SU-DHL-6 (cell line): ENCODE measurements at regions not wholly inside any gene's neighbourhood (a gene's known extent, or its start where the extent isn't known, plus 50 kb on each side); places are given as distances from the start of the nearest gene placed in this dataset.

Experiments
- H2AFZ ChIP-seq: fragments of 200-600 bp; sonication (generic); 2 replicates; pipeline ENCODE4 v1.6.1; 2014; ENCODE audit warnings: low read depth, mild to moderate bottlenecking, moderate library complexity, mixed read lengths, antibody characterized with exemption, low read length; ENCODE audit not compliant: severe bottlenecking
- H3F3A ChIP-seq: fragments of 200-600 bp; shearing (Covaris generic); 2 replicates; pipeline ENCODE4 v1.6.0; 2016; ENCODE audit warnings: antibody characterized with exemption, mild to moderate bottlenecking; ENCODE audit not compliant: insufficient read depth
- H3K27ac ChIP-seq: fragments of 200-600 bp; sonication (generic); 2 replicates; pipeline ENCODE4 v1.5.1; 2016; ENCODE audit warnings: low read depth, mild to moderate bottlenecking, low read length, moderate library complexity, mixed read lengths
- H3K27me3 ChIP-seq: fragments of 200-600 bp; sonication (generic), shearing (Covaris generic); 2 replicates; pipeline ENCODE4 v1.6.0; 2014; ENCODE audit warnings: mild to moderate bottlenecking, low read length
- H3K36me3 ChIP-seq: fragments of 200-600 bp; sonication (generic); 2 replicates; pipeline ENCODE4 v1.6.1; 2014; ENCODE audit warnings: mild to moderate bottlenecking, low read length, mixed read lengths
- H3K4me2 ChIP-seq: fragments of 300-600, 200-600 bp; shearing (Covaris generic), sonication (generic); 2 replicates; pipeline ENCODE4 v1.6.0; 2014; ENCODE audit warnings: low read length, low read depth, mild to moderate bottlenecking; ENCODE audit not compliant: poor library complexity, severe bottlenecking
- H3K4me3 ChIP-seq: fragments of 200-600 bp; sonication (generic); 2 replicates; pipeline ENCODE4 v1.5.1; 2014; ENCODE audit warnings: antibody characterized with exemption, low read length, mild to moderate bottlenecking, mixed read lengths; ENCODE audit not compliant: insufficient read depth, poor library complexity, severe bottlenecking
- H3K79me2 ChIP-seq: fragments of 200-600 bp; sonication (generic); 2 replicates; pipeline ENCODE4 v1.6.1; 2014; ENCODE audit warnings: mild to moderate bottlenecking, low read length, moderate library complexity; ENCODE audit not compliant: insufficient read depth
- H3K9ac ChIP-seq: fragments of 200-600 bp; sonication (generic); 2 replicates; pipeline ENCODE4 v1.7.0; 2014; ENCODE audit warnings: mild to moderate bottlenecking, low read length
- H3K9me2 ChIP-seq: fragments of 200-600 bp; sonication (generic); replicated peaks from 2 replicates; pipeline ENCODE4 v1.6.1; 2014; ENCODE audit warnings: low read length; ENCODE audit not compliant: insufficient read depth
- H3K9me3 ChIP-seq: fragments of 200-600 bp; sonication (generic); 2 replicates; pipeline ENCODE4 v1.6.1; 2014; ENCODE audit warnings: low read length, mixed read lengths; ENCODE audit not compliant: insufficient read depth
- H4K20me1 ChIP-seq: fragments of 200-600 bp; sonication (generic); 2 replicates; pipeline ENCODE4 v1.6.1; 2014; ENCODE audit warnings: low read depth, mild to moderate bottlenecking, antibody characterized with exemption, low read length, moderate library complexity, mixed read lengths
- EZH2phosphoT487 ChIP-seq: fragments of 200-600 bp; sonication (generic), shearing (Covaris generic); conservative IDR thresholded peaks from 2 replicates; pipeline ENCODE4 v1.6.1; 2018; ENCODE audit warnings: mild to moderate bottlenecking, antibody characterized with exemption, low read length, moderate library complexity, mixed read lengths
- TF ChIP-seq, protein P1 (sequence below): fragments of 200-600 bp; sonication (generic); IDR thresholded peaks from one replicate; pipeline ENCODE4 v1.5.1; 2017; ENCODE audit warnings: antibody characterized with exemption, mild to moderate bottlenecking, low read length, moderate library complexity; ENCODE audit not compliant: insufficient read depth, poor library complexity, severe bottlenecking

DNA sequence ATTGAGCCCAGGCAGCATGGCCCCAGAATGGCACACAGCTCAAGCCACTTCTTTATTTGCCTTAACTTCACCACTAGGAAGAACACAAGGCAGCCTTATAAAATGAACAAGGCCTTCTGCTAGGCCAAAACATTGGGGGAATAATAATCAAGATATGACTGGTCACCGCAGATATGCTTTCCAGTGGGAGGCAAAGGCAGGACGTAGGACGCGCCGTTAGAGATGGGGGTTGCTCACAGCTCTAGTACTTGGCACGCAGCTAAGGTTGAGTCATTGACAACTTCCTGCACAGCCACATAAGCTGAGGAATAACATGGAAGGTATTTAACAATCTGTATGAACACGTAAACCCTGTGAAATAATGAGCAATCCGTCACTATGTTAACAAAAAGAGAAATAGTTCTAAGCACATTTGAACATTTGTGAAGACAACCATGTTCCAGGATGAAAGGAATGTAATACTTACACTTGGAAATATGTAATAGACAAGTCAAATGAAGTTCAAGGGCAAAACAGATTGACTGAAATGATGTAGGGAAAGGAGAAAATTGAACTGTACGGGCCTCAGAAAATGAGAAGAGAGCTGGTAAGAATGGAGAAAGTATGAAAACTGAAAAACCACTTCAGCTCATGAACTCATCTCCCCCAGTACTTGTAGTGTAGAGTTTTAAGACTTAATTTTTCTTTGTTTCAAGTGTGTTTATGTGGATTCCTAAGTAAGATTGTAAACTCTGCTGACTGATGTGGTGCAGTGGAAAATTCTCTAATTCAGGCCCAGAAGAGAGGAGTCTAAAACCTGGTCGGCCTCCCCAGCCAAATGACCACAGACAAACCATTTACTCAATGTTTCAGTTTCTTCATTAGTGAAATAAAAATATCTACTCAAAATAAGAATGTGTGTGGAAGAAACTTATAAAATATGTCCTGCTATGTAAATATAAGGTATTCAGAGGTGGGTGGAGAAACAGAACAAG, 59.3 kb upstream of the CCDC91 start:
- no peaks in the 10 kb centered on the region for H4K20me1 ChIP-seq
- TF ChIP-seq, protein P1, sequence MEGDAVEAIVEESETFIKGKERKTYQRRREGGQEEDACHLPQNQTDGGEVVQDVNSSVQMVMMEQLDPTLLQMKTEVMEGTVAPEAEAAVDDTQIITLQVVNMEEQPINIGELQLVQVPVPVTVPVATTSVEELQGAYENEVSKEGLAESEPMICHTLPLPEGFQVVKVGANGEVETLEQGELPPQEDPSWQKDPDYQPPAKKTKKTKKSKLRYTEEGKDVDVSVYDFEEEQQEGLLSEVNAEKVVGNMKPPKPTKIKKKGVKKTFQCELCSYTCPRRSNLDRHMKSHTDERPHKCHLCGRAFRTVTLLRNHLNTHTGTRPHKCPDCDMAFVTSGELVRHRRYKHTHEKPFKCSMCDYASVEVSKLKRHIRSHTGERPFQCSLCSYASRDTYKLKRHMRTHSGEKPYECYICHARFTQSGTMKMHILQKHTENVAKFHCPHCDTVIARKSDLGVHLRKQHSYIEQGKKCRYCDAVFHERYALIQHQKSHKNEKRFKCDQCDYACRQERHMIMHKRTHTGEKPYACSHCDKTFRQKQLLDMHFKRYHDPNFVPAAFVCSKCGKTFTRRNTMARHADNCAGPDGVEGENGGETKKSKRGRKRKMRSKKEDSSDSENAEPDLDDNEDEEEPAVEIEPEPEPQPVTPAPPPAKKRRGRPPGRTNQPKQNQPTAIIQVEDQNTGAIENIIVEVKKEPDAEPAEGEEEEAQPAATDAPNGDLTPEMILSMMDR = no peak
- no peak for TF ChIP-seq EZH2phosphoT487
- no peaks in the 10 kb centered on the region for H3K9me3 ChIP-seq
- no peaks in the 10 kb centered on the region for H3F3A ChIP-seq
- no peak overlapping the region for H2AFZ ChIP-seq
- no peaks in the 10 kb centered on the region for H3K9me2 ChIP-seq
- no peaks in the 10 kb centered on the region for H3K79me2 ChIP-seq
- no peaks in the 10 kb centered on the region for H3K36me3 ChIP-seq
- H3K27ac ChIP-seq = no peak overlapping the region
- H3K4me3 ChIP-seq = no peak overlapping the region
- H3K4me2 ChIP-seq = no peak overlapping the region
- no peak overlapping the region for H3K9ac ChIP-seq
- no peaks in the 10 kb centered on the region for H3K27me3 ChIP-seq

- no peak overlapping the region for H3K4me2 ChIP-seq
- TF ChIP-seq EZH2phosphoT487 = no peak
- TF ChIP-seq, protein P1 = no peak
- no peaks in the 10 kb centered on the region for H3K79me2 ChIP-seq
- no peak overlapping the region for H3K9ac ChIP-seq
- no peak overlapping the region for H3K27ac ChIP-seq
- H3K4me3 ChIP-seq = no peak overlapping the region
- no peaks in the 10 kb centered on the region for H3K27me3 ChIP-seq
- no peaks in the 10 kb centered on the region for H3K9me3 ChIP-seq
- H3K36me3 ChIP-seq = no peaks in the 10 kb centered on the region
- no peaks in the 10 kb centered on the region for H4K20me1 ChIP-seq
- H3F3A ChIP-seq = no peaks in the 10 kb centered on the region
- H2AFZ ChIP-seq = no peak overlapping the region
- H3K9me2 ChIP-seq = no peaks in the 10 kb centered on the region
Measured at GRCh38 chr12:28132398-28132797, 57.9 kb upstream of the CCDC91 start.

- Histone ChIP-seq H3K9ac (no peak overlapping the region), H3K27me3 (no peaks in the 10 kb centered on the region), H3K9me3 (no peaks in the 10 kb centered on the region), H3K9me2 (no peaks in the 10 kb centered on the region), H2AFZ (no peak overlapping the region), H3K36me3 (no peaks in the 10 kb centered on the region), H4K20me1 (no peaks in the 10 kb centered on the region), H3K4me3 (no peak overlapping the region), H3K4me2 (no peak overlapping the region), H3K79me2 (no peaks in the 10 kb centered on the region), H3K27ac (no peak overlapping the region), H3F3A (no peaks in the 10 kb centered on the region)
- TF ChIP-seq, protein P1 = no peak
- no peak for TF ChIP-seq EZH2phosphoT487
Measured at GRCh38 chr12:28135801-28136439, 54.3 kb upstream of the CCDC91 start.
